ENCODE measurements at regions not wholly inside any gene's neighbourhood (a gene's known extent, or its start where the extent isn't known, plus 50 kb on each side); places are given as distances from the start of the nearest gene placed in this dataset.

DNA sequence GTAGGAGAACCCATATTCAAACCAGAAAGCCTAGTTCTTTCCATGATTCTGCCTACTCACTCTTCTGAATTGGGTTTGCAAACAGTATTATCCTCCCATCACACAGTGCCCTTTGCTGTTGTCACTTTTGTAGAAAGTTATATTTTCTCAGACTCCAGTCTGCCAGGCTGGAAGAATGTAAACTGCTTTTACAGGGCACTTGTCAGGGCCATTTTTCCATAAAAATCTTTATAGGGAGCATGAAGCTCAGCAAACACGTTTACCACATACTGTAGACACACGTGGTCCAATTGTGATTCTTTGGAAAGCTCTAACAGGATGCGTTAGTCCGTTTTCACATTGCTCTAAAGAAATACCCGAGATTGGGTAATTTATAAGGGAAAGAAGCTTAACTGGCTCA is 204.0 kb downstream of the KCNN2 start:
- no peak for FAIRE-seq
- no peak for DNase-seq (ENCODE audit: insufficient read length, low spot score)
- TF ChIP-seq, protein P1, sequence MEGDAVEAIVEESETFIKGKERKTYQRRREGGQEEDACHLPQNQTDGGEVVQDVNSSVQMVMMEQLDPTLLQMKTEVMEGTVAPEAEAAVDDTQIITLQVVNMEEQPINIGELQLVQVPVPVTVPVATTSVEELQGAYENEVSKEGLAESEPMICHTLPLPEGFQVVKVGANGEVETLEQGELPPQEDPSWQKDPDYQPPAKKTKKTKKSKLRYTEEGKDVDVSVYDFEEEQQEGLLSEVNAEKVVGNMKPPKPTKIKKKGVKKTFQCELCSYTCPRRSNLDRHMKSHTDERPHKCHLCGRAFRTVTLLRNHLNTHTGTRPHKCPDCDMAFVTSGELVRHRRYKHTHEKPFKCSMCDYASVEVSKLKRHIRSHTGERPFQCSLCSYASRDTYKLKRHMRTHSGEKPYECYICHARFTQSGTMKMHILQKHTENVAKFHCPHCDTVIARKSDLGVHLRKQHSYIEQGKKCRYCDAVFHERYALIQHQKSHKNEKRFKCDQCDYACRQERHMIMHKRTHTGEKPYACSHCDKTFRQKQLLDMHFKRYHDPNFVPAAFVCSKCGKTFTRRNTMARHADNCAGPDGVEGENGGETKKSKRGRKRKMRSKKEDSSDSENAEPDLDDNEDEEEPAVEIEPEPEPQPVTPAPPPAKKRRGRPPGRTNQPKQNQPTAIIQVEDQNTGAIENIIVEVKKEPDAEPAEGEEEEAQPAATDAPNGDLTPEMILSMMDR (IDR thresholded peaks at IDR 0.05; ENCODE audit: insufficient read depth, missing control alignments), result no peak

DNA sequence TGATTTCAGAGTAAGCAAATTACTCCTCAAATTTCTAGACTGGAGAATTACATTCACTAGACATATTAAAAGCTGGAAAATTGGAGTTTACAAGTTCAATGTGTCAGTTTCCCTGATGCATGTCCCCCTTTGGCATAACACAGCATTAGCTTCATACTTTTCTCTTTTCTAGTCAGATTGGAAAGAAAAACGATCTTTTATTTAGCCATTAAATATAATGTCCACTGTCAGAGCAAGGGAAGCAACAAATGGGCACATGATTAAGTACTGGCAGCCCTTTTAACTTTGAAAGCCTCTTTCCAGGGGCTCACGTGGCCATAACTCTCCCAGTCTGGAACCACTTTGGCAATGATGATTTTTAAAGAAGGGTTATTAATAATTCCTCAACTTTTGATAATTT is 203.3 kb downstream of the KCNN2 start:
- DNase-seq (ENCODE audit: insufficient read length, low spot score), result no peak
- no peak for FAIRE-seq
- TF ChIP-seq, protein P1 (IDR thresholded peaks at IDR 0.05; ENCODE audit: insufficient read depth, missing control alignments), result no peak

GRCh38 chr5:114561415-114561814 is 199.5 kb downstream of the KCNN2 start:
- FAIRE-seq (no peak), DNase-seq (ENCODE audit: insufficient read length, low spot score) (no peak)
- TF ChIP-seq, protein P1 (IDR thresholded peaks at IDR 0.05; ENCODE audit: insufficient read depth, missing control alignments), result no peak
